IgD-negative memory B cell (primary cell): ENCODE measurements at regions not wholly inside any gene's neighbourhood (a gene's known extent, or its start where the extent isn't known, plus 50 kb on each side); places are given as distances from the start of the nearest gene placed in this dataset.

Source experiments
- H3K27ac Mint-ChIP-seq, 3 donors: one replicate each; pipeline ENCODE4 v1.8.0; 2020 to 2022; ENCODE audit warnings: mild to moderate bottlenecking in 3 of 3, mixed read lengths in 3 of 3, moderate library complexity in 1 of 3
- H3K27me3 Mint-ChIP-seq: one replicate; pipeline ENCODE4 v1.8.0; 2021; ENCODE audit warnings: mixed read lengths
- H3K36me3 Mint-ChIP-seq: one replicate; pipeline ENCODE4 v1.8.0; 2020; ENCODE audit warnings: mild to moderate bottlenecking, mixed read lengths
- H3K4me1 Mint-ChIP-seq, 3 donors: one replicate each; pipeline ENCODE4 v1.8.0; 2020 to 2022; ENCODE audit warnings: mixed read lengths in 3 of 3, mild to moderate bottlenecking in 1 of 3
- H3K4me3 Mint-ChIP-seq, 4 donors: one replicate each; pipeline ENCODE4 v1.8.0; 2020 to 2022; ENCODE audit warnings: mild to moderate bottlenecking in 4 of 4, mixed read lengths in 4 of 4, moderate library complexity in 3 of 4
- H3K9me3 Mint-ChIP-seq, 3 donors: one replicate each; pipeline ENCODE4 v1.8.0; 2020 to 2021; ENCODE audit warnings: mixed read lengths in 3 of 3, mild to moderate bottlenecking in 1 of 3

- Mint-ChIP-seq H3K4me3 (no peak overlapping the region), H3K4me1 (peaks cover 0 to 4% (median 3%) of the 10 kb centered on the region in 3 donors), H3K36me3 (no peaks in the 10 kb centered on the region), H3K27me3 (no peaks in the 10 kb centered on the region), H3K27ac (no peak overlapping the region), H3K9me3 (no peaks in the 10 kb centered on the region)
Measured at GRCh38 chr1:173128742-173129141, 78.0 kb upstream of the TNFSF18 start.

- Mint-ChIP-seq H3K4me1 (peaks cover 6 to 9% (median 9%) of the 10 kb centered on the region in 3 donors), H3K4me3 (no peak overlapping the region), H3K27ac (no peak overlapping the region), H3K9me3 (no peaks in the 10 kb centered on the region), H3K27me3 (no peaks in the 10 kb centered on the region), H3K36me3 (no peaks in the 10 kb centered on the region)
Measured at GRCh38 chr1:173127369-173128307, 76.9 kb upstream of the TNFSF18 start.

GRCh38 chr1:173126421-173126820 is 75.7 kb upstream of the TNFSF18 start:
- Mint-ChIP-seq H3K4me3 (no peak overlapping the region), H3K4me1 (peaks cover 9 to 12% (median 9%) of the 10 kb centered on the region in 3 donors), H3K27me3 (no peaks in the 10 kb centered on the region), H3K27ac (no peak overlapping the region), H3K9me3 (no peaks in the 10 kb centered on the region), H3K36me3 (no peaks in the 10 kb centered on the region)

- Mint-ChIP-seq H3K9me3 (no peaks in the 10 kb centered on the region), H3K4me1 (peaks cover 11 to 20% (median 15%) of the 10 kb centered on the region in 3 donors), H3K27me3 (no peaks in the 10 kb centered on the region), H3K4me3 (peak overlapping the region in 3 of 4 donors; percentile 2 to 81 (median 37)), H3K27ac (peak overlapping the region in 1 of 3 donors; percentile 71), H3K36me3 (no peaks in the 10 kb centered on the region)
Measured at GRCh38 chr1:173122958-173123852, 72.5 kb upstream of the TNFSF18 start.

- peak overlapping the region in 1 of 3 donors; percentile 71 for H3K27ac Mint-ChIP-seq
- no peaks in the 10 kb centered on the region for H3K9me3 Mint-ChIP-seq
- no peaks in the 10 kb centered on the region for H3K36me3 Mint-ChIP-seq
- peaks cover 11 to 25% (median 15%) of the 10 kb centered on the region in 3 donors for H3K4me1 Mint-ChIP-seq
- H3K4me3 Mint-ChIP-seq = peak overlapping the region in 2 of 4 donors; percentile 37 to 81
- H3K27me3 Mint-ChIP-seq = no peaks in the 10 kb centered on the region
Measured at GRCh38 chr1:173122344-173122935, 71.7 kb upstream of the TNFSF18 start.

GRCh38 chr1:173118404-173118803 is 67.7 kb upstream of the TNFSF18 start:
- H3K36me3 Mint-ChIP-seq = no peaks in the 10 kb centered on the region
- peak overlapping the region in 1 of 4 donors; percentile 11 for H3K4me3 Mint-ChIP-seq
- peaks cover 10 to 29% (median 16%) of the 10 kb centered on the region in 3 donors for H3K4me1 Mint-ChIP-seq
- H3K27me3 Mint-ChIP-seq = no peaks in the 10 kb centered on the region
- H3K27ac Mint-ChIP-seq = no peak overlapping the region
- H3K9me3 Mint-ChIP-seq = no peaks in the 10 kb centered on the region

- no peaks in the 10 kb centered on the region for H3K27me3 Mint-ChIP-seq
- no peaks in the 10 kb centered on the region for H3K36me3 Mint-ChIP-seq
- no peak overlapping the region for H3K4me3 Mint-ChIP-seq
- H3K9me3 Mint-ChIP-seq = no peaks in the 10 kb centered on the region
- no peak overlapping the region for H3K27ac Mint-ChIP-seq
- peaks cover 10 to 27% (median 21%) of the 10 kb centered on the region in 3 donors for H3K4me1 Mint-ChIP-seq
Measured at GRCh38 chr1:173117761-173118160, 67.0 kb upstream of the TNFSF18 start.

- Mint-ChIP-seq H3K4me1 (peaks cover 14 to 27% (median 22%) of the 10 kb centered on the region in 3 donors), H3K4me3 (no peak overlapping the region), H3K27ac (no peak overlapping the region)
Measured at GRCh38 chr1:173117108-173117633, 66.4 kb upstream of the TNFSF18 start.

GRCh38 chr1:173114346-173114745 is 63.6 kb upstream of the TNFSF18 start:
- H3K9me3 Mint-ChIP-seq = peaks cover 0 to 10% (median 3%) of the 10 kb centered on the region in 3 donors
- no peaks in the 10 kb centered on the region for H3K36me3 Mint-ChIP-seq
- no peak overlapping the region for H3K27ac Mint-ChIP-seq
- H3K27me3 Mint-ChIP-seq = no peaks in the 10 kb centered on the region
- peaks cover 23 to 42% (median 25%) of the 10 kb centered on the region in 3 donors for H3K4me1 Mint-ChIP-seq
- peak overlapping the region in 1 of 4 donors; percentile 41 for H3K4me3 Mint-ChIP-seq

More at GRCh38 chr1:173117108-173117633, 66.4 kb upstream of the TNFSF18 start:
- Mint-ChIP-seq H3K9me3 (no peaks in the 10 kb centered on the region), H3K36me3 (no peaks in the 10 kb centered on the region), H3K27me3 (no peaks in the 10 kb centered on the region)

- Mint-ChIP-seq H3K4me1 (peaks cover 17 to 35% (median 23%) of the 10 kb centered on the region in 3 donors), H3K9me3 (peaks cover 0 to 14% (median 3%) of the 10 kb centered on the region in 3 donors), H3K27ac (no peak overlapping the region), H3K36me3 (no peaks in the 10 kb centered on the region), H3K4me3 (peak overlapping the region in 1 of 4 donors; percentile 65), H3K27me3 (no peaks in the 10 kb centered on the region)
Measured at GRCh38 chr1:173113015-173113741, 62.4 kb upstream of the TNFSF18 start.

GRCh38 chr1:173112129-173112528 is 61.4 kb upstream of the TNFSF18 start:
- H3K9me3 Mint-ChIP-seq = peaks cover 4 to 23% (median 8%) of the 10 kb centered on the region in 3 donors
- H3K27ac Mint-ChIP-seq = peak overlapping the region in 2 of 3 donors; percentile 1 to 2
- H3K4me3 Mint-ChIP-seq = peak overlapping the region in 1 of 4 donors; percentile 56
- H3K36me3 Mint-ChIP-seq = peaks cover 2% of the 10 kb centered on the region
- peaks cover 17 to 26% (median 21%) of the 10 kb centered on the region in 3 donors for H3K4me1 Mint-ChIP-seq
- no peaks in the 10 kb centered on the region for H3K27me3 Mint-ChIP-seq

GRCh38 chr1:173107696-173108095 is 57.0 kb upstream of the TNFSF18 start:
- Mint-ChIP-seq H3K4me3 (no peak overlapping the region), H3K27me3 (no peaks in the 10 kb centered on the region), H3K4me1 (peaks cover 7 to 19% (median 13%) of the 10 kb centered on the region in 3 donors), H3K36me3 (peaks cover 2% of the 10 kb centered on the region), H3K27ac (no peak overlapping the region), H3K9me3 (peaks cover 8 to 41% (median 9%) of the 10 kb centered on the region in 3 donors)

- Mint-ChIP-seq H3K27me3 (no peaks in the 10 kb centered on the region), H3K36me3 (peaks cover 5% of the 10 kb centered on the region), H3K4me3 (no peak overlapping the region), H3K9me3 (peaks cover 7 to 25% (median 7%) of the 10 kb centered on the region in 3 donors), H3K4me1 (no peaks in the 10 kb centered on the region), H3K27ac (no peak overlapping the region)
Measured at GRCh38 chr1:173103006-173103405, 52.3 kb upstream of the TNFSF18 start.

- Mint-ChIP-seq H3K36me3 (peaks cover 4% of the 10 kb centered on the region), H3K4me3 (no peak overlapping the region), H3K27me3 (no peaks in the 10 kb centered on the region), H3K4me1 (no peaks in the 10 kb centered on the region), H3K9me3 (peaks cover 3 to 15% (median 4%) of the 10 kb centered on the region in 3 donors), H3K27ac (no peak overlapping the region)
Measured at GRCh38 chr1:173101589-173101988, 50.8 kb upstream of the TNFSF18 start.
